MM.1S (cell line): ENCODE measurements at regions not wholly inside any gene's neighbourhood (a gene's known extent, or its start where the extent isn't known, plus 50 kb on each side); places are given as distances from the start of the nearest gene placed in this dataset.

Source experiments
- DNase-seq: peaks from one replicate; pipeline ENCODE4 v3.0.0-alpha.2; 2015
- H2AFZ ChIP-seq: fragments of 300-600 bp; sonication (generic); 2 replicates; pipeline ENCODE4 v1.6.0; 2016; ENCODE audit warnings: antibody characterized with exemption, low read length
- H3F3A ChIP-seq: fragments of 300-600 bp; sonication (generic); 2 replicates; pipeline ENCODE4 v1.6.1; 2016; ENCODE audit warnings: mild to moderate bottlenecking, antibody characterized with exemption, low read length, moderate library complexity, mixed read lengths; ENCODE audit not compliant: insufficient read depth
- H3K27ac ChIP-seq: fragments of 300-600 bp; sonication (generic); 2 replicates; pipeline ENCODE4 v1.5.1; 2016; ENCODE audit warnings: mild to moderate bottlenecking, low read length
- H3K27me3 ChIP-seq: fragments of 300-600 bp; sonication (generic); replicated peaks from 2 replicates; pipeline ENCODE4 v1.6.0; 2016; ENCODE audit warnings: low read length; ENCODE audit not compliant: insufficient read depth
- H3K36me3 ChIP-seq: fragments of 300-600 bp; sonication (generic); replicated peaks from 2 replicates; pipeline ENCODE4 v1.6.1; 2016; ENCODE audit warnings: mild to moderate bottlenecking, low read length, mixed read lengths; ENCODE audit not compliant: insufficient read depth
- H3K4me1 ChIP-seq: fragments of 300-600 bp; sonication (generic); 2 replicates; pipeline ENCODE4 v1.6.1; 2016; ENCODE audit warnings: low read length, mixed read lengths
- H3K4me2 ChIP-seq: fragments of 300-600 bp; sonication (generic); 2 replicates; pipeline ENCODE4 v1.6.0; 2016; ENCODE audit warnings: low read depth, low read length
- H3K4me3 ChIP-seq: fragments of 300-600 bp; sonication (generic); 2 replicates; pipeline ENCODE4 v1.5.1; 2016; ENCODE audit warnings: low read length, mixed read lengths
- H3K79me2 ChIP-seq: fragments of 300-600 bp; sonication (generic); 2 replicates; pipeline ENCODE4 v1.6.1; 2016; ENCODE audit warnings: mixed run types, low read length, mixed read lengths
- H3K9ac ChIP-seq: fragments of 300-600 bp; sonication (generic); 2 replicates; pipeline ENCODE4 v1.6.1; 2016; ENCODE audit warnings: low read length, mixed read lengths
- H3K9me2 ChIP-seq: fragments of 300-600 bp; sonication (generic); replicated peaks from 2 replicates; pipeline ENCODE4 v1.6.1; 2016; ENCODE audit warnings: mild to moderate bottlenecking, low read length, mixed read lengths; ENCODE audit not compliant: insufficient read depth
- H3K9me3 ChIP-seq: fragments of 300-600 bp; sonication (generic); replicated peaks from 2 replicates; pipeline ENCODE4 v1.6.1; 2016; ENCODE audit warnings: mild to moderate bottlenecking, low read length, mixed read lengths; ENCODE audit not compliant: insufficient read depth
- H4K20me1 ChIP-seq: fragments of 300-600 bp; sonication (generic); 2 replicates; pipeline ENCODE4 v1.6.1; 2016; ENCODE audit warnings: mild to moderate bottlenecking, low read length, moderate library complexity, mixed read lengths; ENCODE audit not compliant: insufficient read depth
- EZH2 ChIP-seq: fragments of 300-600 bp; sonication (generic); optimal IDR thresholded peaks from 2 replicates; pipeline ENCODE3; 2017; ENCODE audit warnings: low read depth, mild to moderate bottlenecking, antibody characterized with exemption, low read length, mixed read lengths
- EZH2phosphoT487 ChIP-seq: fragments of 300-600 bp; sonication (generic); IDR thresholded peaks from 2 replicates; pipeline ENCODE4 v1.6.1; 2018; ENCODE audit warnings: antibody characterized with exemption, low read length
- TF ChIP-seq, protein P1 (sequence below): fragments of 300-600 bp; sonication (generic); IDR thresholded peaks from 2 replicates; pipeline ENCODE4 v1.5.1; 2016; ENCODE audit warnings: antibody characterized with exemption, low read length, mixed read lengths

DNA sequence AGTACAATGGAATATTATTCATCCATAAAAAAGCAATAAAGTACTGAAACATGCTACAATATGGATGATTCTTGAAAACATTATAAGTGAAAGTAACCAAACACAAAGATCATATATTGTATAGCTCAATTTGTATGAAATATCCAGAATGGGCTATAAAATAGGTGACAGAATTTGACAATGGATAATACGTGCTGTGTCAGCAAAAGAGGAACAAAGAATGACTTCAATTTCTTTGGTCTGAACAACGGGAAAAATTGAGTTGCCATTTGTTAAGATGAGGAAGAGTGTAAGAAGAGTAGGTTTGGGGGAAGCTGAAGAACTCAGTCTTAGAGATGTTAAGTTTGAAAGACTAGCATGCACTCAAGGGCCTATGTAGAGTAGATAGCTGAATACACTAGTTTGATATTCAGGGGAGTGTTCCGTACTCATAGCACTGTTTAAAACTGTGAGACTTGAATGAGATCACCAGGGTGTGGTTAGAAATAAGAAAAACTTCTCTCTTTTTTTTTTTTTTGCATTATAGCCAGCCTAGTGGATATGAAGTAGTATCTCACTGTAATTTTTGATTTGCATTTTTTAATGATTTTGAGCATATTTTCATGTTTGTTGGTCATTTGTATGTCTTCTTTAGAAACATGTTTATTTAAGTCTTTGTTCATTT is 213.6 kb downstream of the NR4A2 start:
- Histone ChIP-seq H3K9ac (no peak overlapping the region), H3K79me2 (no peaks in the 10 kb centered on the region), H3K4me2 (no peak overlapping the region), H3K27me3 (no peaks in the 10 kb centered on the region), H3K36me3 (no peaks in the 10 kb centered on the region), H4K20me1 (no peaks in the 10 kb centered on the region), H3K4me3 (no peak overlapping the region), H3K9me2 (no peaks in the 10 kb centered on the region), H3K9me3 (no peaks in the 10 kb centered on the region), H2AFZ (no peak overlapping the region), H3K27ac (no peak overlapping the region), H3F3A (no peaks in the 10 kb centered on the region), H3K4me1 (no peaks in the 10 kb centered on the region)
- TF ChIP-seq EZH2 (no peak), EZH2phosphoT487 (no peak)
- TF ChIP-seq, protein P1, sequence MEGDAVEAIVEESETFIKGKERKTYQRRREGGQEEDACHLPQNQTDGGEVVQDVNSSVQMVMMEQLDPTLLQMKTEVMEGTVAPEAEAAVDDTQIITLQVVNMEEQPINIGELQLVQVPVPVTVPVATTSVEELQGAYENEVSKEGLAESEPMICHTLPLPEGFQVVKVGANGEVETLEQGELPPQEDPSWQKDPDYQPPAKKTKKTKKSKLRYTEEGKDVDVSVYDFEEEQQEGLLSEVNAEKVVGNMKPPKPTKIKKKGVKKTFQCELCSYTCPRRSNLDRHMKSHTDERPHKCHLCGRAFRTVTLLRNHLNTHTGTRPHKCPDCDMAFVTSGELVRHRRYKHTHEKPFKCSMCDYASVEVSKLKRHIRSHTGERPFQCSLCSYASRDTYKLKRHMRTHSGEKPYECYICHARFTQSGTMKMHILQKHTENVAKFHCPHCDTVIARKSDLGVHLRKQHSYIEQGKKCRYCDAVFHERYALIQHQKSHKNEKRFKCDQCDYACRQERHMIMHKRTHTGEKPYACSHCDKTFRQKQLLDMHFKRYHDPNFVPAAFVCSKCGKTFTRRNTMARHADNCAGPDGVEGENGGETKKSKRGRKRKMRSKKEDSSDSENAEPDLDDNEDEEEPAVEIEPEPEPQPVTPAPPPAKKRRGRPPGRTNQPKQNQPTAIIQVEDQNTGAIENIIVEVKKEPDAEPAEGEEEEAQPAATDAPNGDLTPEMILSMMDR = no peak
- no peak for DNase-seq

DNA sequence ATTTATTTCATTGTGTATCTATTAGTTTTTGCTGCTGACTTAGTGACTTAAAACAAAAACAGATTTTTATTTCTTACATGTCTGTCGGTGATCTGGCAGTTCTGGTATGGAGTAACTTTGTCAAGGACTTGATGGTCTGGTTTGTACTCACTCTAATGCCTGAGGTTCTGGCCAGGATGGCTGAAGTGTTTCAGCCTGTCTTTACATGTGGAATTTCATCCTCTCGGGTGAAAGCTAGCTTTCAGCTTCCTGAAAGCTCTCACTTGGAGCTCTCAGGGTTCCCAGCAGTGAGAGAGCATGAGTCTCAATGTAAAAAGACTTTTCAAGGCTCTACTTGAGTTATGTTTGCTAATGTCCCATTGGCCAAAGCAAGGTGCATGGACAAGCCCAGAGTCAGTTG is 216.4 kb downstream of the NR4A2 start:
- Histone ChIP-seq H3F3A (no peaks in the 10 kb centered on the region), H4K20me1 (no peaks in the 10 kb centered on the region), H3K4me2 (no peak overlapping the region), H3K4me1 (no peaks in the 10 kb centered on the region), H3K36me3 (no peaks in the 10 kb centered on the region), H3K27ac (no peak overlapping the region), H3K27me3 (no peaks in the 10 kb centered on the region), H3K4me3 (no peak overlapping the region), H3K9ac (no peak overlapping the region), H3K9me2 (no peaks in the 10 kb centered on the region), H2AFZ (no peak overlapping the region), H3K79me2 (no peaks in the 10 kb centered on the region), H3K9me3 (no peaks in the 10 kb centered on the region)
- no peak for DNase-seq
- TF ChIP-seq EZH2phosphoT487 (no peak), EZH2 (no peak)
- TF ChIP-seq, protein P1 = no peak

DNA sequence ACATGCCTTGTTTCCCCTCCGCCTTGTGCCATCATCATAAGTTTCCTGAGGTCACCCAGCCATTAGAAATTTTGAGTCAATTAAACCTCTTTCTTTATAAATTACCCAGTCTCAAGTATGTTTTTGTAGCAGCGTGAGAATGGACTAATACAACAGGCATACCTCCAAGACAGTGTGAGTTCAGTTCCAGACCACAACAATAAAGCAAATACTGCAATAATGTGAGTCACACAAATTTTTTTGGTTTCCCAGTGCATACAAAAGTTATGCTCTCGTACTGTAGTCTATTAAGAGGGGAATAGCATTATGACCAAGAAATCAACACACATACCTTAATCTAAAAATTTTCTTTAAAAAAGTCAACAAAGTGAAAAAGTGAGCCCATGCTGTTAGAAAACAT is 217.2 kb downstream of the NR4A2 start:
- Histone ChIP-seq H3K36me3 (no peaks in the 10 kb centered on the region), H3K27ac (no peak overlapping the region), H3K9ac (no peak overlapping the region), H3K79me2 (no peaks in the 10 kb centered on the region), H3K27me3 (no peaks in the 10 kb centered on the region), H3K9me2 (no peaks in the 10 kb centered on the region), H3K4me2 (no peak overlapping the region), H3K9me3 (no peaks in the 10 kb centered on the region), H3F3A (no peaks in the 10 kb centered on the region), H3K4me1 (no peaks in the 10 kb centered on the region), H4K20me1 (no peaks in the 10 kb centered on the region), H3K4me3 (no peak overlapping the region), H2AFZ (no peak overlapping the region)
- no peak for DNase-seq
- TF ChIP-seq, protein P1 = no peak
- TF ChIP-seq EZH2 (no peak), EZH2phosphoT487 (no peak)
